GM12872 (cell line): ENCODE measurements at regions not wholly inside any gene's neighbourhood (a gene's known extent, or its start where the extent isn't known, plus 50 kb on each side); places are given as distances from the start of the nearest gene placed in this dataset.

Experiments
- CTCF ChIP-seq: IDR thresholded peaks from 3 replicates; pipeline ENCODE4 v1.5.1; 2011; ENCODE audit warnings: low read depth, mild to moderate bottlenecking, low read length, moderate library complexity; ENCODE audit not compliant: insufficient read depth

GRCh38 chr6:23465912-23466311, 660.1 kb upstream of the NRSN1 start:
- no peak for TF ChIP-seq CTCF

- TF ChIP-seq CTCF: no peak
These were observed 648.4 kb upstream of the NRSN1 start for GRCh38 chr6:23477586-23477985.

GRCh38 chr6:23478312-23478711, 647.7 kb upstream of the NRSN1 start:
- no peak for TF ChIP-seq CTCF

GRCh38 chr6:23483896-23484295, 642.1 kb upstream of the NRSN1 start:
- TF ChIP-seq CTCF: no peak

GRCh38 chr6:23494367-23494766, 631.6 kb upstream of the NRSN1 start:
- TF ChIP-seq CTCF: no peak

GRCh38 chr6:23498013-23498412, 628.0 kb upstream of the NRSN1 start:
- no peak for TF ChIP-seq CTCF

- TF ChIP-seq CTCF: no peak
These were observed 626.5 kb upstream of the NRSN1 start for GRCh38 chr6:23499549-23499948.

- TF ChIP-seq CTCF: no peak
These were observed 622.8 kb upstream of the NRSN1 start for GRCh38 chr6:23503173-23503572.
